HG02884 (cell line): ENCODE measurements at regions not wholly inside any gene's neighbourhood (a gene's known extent, or its start where the extent isn't known, plus 50 kb on each side); places are given as distances from the start of the nearest gene placed in this dataset.
"Not testable (repeated sequence)": the region's sequence is repeated elsewhere in the genome, so short reads cannot be mapped to it uniquely, and the experiment has no call there.

Experiments used
- ATAC-seq: cut with Tn5 transposase; IDR thresholded peaks from one replicate; pipeline ENCODE4 v1.9.1; 2021; ENCODE audit warnings: mild to moderate bottlenecking, moderate library complexity; ENCODE audit not compliant: unreplicated experiment

DNA sequence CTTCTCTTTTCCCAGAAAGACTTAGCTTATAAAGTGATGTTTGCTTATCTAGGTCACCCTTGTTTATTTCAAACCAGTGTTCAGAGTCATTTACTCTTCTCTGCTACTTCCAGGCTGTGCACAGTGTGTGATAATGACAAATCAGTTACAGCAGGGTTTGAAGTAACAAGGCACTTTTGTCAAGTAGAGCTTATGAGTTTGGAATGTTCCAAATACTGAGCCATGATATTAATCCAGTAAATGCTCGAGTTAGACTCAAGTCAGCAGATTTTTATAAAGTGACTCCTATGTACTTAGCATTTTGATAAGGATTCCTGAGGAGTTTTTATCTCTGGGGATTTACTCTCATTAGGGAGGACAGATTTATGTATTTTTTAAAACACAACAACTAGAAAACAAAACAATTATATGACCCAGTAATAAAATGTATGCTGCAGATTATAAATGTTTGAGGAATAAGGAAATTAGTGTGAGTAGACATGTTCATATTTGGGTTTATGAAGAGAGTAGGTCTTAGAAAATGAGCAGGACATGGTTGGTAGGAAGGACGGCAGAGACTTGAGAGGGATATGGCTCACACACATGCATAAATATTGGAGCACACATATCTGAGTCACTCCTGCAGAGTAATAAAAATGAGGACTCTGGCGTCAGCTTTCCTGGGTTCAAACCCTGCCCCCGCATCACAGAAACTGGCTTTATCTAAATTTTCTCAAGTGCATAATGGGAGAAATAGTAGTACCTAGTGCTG is 271.2 kb downstream of the FBXO8 start:
- ATAC-seq, result no peak

DNA sequence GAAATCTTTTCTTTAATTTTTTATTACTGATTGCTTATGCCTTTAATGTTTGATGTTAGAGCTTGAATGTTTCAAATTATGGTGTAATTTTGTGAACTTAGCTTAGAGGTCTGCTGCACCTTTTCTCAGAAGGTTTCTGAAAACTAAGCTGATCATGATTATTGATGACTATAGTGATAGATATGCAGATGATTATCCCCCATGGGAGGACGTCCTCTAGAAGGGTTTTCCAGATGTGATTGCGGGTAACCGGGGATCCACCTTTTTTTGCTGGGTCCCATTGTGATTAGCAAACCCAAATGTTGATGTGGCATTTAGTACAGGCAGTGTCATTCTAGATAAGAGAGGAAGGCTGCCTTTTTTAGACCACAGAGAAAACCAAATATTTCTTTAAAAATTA is 272.9 kb downstream of the FBXO8 start:
- no peak for ATAC-seq

DNA sequence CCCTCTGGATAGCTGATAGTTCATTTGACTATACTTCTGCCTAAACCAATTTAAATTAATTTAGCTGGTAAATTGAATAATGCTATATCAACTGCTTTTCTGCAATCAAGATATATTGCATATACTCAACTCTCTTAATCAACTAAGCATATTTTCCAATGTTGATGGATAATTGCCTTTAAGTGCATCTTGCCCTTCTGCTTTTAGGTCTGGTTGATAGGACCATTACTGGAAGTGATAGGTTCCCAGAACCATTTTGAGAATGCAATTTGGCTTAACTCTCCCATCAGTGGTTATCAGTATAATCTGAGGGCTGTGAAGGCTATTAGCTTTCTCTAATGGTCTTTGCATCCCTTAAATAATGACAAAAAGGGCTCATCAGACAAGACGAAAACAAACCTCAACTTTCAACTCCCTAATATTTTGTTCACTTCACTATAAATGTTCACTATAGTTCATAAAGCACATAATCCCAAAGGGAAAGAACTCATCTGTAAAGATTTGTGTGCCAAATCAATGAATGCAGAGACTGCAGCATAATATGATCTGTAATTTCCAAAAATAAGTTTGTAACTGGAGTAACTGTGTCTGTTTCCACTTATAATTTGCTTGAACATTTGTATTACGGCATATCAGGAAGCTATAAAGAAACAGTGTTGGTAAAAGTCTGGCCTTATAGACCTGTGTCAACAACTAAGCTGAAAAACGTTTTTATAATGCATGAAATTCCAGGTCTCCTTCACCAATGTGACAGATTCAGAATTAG is 273.6 kb downstream of the FBXO8 start:
- no peak for ATAC-seq

DNA sequence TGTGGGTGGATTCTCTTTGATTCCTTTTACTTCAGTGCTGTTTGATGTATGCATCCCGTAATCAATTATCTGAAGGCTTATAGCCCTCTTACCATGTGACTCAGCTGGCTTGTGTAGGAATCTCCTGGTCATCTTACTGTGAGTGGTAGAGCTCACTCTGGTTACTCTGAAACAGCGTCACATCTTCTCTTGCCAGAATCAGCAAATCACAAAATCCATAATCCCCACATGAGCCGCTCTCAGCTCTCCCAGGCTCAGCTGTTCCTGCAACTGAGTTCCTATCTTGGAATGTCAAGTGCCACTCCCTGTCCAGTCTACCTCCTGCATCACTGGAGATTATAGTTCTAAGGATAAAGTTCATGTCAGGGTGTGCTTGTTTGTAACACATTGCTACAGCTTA is 278.0 kb downstream of the FBXO8 start:
- no peak for ATAC-seq

DNA sequence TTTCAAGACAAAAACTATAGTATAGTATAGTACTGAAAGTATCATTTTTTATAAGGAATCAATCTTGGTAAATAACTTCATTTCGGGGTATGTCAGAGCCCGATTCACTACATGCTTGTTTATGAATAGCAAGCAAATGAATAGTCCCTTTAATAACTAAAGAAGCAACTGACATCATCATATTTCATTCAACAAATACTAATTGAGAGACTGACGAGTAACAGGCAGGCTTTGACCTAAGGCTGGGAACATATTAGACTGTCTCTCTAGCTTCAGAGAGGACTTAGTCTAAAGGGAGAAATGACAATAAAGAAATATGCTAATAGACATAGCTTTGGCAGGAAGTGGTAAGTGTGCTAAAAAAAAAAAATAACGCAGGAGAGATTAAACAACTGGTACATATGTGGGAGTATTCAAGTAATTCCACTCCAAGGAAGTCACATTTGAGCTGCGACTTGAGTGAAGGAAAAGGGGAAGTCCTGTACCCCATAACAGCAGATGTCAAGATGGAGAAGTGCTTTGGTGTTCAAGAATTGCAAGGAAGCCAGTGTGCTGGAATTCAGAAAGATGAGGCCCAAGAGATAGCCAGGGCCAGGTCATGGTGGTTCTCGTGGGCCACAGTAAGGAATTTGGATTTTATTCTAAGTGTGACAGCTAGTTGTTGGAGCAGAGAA is 284.9 kb downstream of the FBXO8 start:
- no peak for ATAC-seq

DNA sequence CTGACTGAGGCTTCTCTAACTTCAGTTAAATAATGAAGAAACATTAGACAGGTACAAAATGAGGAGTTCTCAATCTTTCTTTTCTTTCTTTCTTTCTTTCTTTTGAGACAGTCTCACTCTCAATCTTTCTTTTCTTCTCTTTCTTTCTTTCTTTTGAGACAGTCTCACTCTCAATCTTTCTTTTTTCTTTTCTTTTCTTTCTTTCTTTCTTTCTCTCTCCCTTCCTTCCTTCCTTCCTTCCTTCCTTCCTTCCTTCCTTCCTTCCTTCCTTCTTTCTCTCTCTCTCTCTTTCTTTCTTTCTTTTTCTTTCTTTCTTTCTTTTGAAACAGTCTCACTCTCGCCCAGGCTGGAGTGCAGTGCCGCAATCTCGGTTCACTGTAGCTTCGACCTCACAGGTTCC is 287.7 kb downstream of the FBXO8 start:
- not testable (repeated sequence) for ATAC-seq

DNA sequence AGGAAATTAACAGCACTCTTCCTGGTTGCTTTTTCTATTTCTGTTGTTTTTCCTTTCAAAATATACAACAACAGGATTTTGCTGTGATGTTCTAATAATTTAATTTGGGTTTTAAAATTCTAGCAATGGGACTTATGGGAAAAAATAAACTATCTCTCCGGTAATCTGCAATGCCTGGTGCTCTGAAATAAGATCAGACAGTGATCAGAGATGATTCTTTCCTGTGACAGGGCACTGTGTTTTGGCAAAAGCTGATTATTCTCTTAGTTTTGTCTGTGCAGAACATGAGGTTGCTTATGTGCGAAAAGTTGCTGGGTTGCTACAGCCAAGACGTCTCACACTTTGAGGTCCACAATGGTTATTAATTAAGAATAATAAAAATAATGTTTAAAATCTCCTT is 291.7 kb downstream of the FBXO8 start:
- no peak for ATAC-seq

DNA sequence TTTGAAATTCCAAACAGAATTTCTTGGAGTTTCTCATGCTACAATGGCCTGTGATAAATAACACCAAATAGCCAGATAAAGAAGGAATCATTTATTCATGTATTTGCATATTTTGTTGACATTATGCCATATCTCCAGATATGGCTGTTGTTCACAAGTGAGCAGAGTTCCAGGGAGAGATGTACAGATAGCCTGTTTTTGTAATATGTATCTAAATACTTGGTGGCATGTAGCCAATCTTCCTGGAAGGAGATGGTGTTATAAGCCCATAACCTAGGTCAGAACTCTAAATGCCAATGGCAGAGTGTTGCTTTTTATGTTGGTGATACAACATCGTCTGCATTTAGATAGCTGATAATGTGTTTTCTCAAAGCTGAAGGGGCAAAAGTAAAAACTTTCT is 292.2 kb downstream of the FBXO8 start:
- ATAC-seq, result no peak

DNA sequence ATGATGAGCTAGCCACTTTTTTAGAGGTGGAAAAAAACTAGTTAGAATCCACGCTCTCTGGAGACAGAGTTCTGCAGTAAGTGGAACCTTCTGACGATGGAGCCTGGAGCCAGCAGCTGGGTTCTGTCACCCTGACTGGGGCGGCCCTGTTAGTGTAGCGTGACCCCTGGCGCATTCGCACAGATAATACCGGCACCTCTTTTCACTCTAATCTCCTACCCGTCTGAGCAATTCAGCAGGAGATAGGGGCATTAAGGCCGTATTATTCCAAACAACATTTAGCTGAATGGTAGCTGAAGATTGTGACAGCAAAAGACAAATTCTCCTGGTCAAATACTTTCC is 292.6 kb downstream of the FBXO8 start:
- ATAC-seq, result no peak

DNA sequence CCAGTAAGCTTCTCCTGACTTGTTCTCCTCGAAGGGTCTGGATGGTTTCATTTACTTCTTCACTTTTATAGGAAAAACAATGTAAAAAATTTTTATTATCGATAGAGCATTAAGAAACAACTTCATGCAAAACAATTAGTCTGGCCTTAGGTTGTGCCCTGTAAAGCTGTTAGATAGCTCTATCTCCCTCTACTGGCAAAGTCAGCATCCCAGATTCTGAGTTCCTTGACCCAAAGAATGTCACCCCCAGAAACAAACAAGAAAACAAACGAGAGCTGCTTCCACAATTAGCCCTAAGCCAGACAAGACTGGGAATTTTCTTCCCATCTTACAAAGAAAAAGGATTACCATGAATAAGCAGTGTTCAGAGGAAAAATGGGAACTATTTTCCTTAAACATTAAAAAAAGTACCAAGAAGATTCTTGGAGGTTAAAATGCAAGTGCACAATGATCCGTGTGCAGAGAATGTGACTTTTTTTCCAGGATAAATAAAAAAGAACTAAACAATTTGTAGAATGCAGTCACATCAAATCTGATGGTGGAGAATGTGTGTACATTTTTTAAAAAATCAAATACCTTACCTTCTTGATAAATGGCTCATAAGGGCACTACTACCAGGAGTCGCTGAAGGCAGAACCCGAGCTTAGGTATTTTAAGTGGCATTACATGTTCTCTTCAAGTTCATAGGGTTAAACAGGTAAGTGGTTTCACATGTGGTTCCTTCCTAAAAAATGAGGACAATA is 293.2 kb downstream of the FBXO8 start:
- ATAC-seq, result no peak

DNA sequence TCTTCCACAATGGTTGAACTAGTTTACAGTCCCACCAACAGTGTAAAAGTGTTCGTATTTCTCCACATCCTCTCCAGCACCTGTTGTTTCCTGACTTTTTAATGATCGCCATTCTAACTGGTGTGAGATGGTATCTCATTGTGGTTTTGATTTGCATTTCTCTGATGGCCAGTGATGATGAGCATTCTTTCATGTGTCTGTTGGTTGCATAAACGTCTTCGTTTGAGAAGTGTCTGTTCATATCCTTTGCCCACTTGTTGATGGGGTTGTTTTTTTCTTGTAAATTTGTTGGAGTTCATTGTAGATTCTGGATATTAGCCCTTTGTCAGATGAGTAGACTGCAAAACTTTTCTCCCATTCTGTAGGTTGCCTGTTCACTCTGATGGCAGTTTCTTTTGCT is 319.9 kb downstream of the FBXO8 start:
- ATAC-seq, result not testable (repeated sequence)

DNA sequence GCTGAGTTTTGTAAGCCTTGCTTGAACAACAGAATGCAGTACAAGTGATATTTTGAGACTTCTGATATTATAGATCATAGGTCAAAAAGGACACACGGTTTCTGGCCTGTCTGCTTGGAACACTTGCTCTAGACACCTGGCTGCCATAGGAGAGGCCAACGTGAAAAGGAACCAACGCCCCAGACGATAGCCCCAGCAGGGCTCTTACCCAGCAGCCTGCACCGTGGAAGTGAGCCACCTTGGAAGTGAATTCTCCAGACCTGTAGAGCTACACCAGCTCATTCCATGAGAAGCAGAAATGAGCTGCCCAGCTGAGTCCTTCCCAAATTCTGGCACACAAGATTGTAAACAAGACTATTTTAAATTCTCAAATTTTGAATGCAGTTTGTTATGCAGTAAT is 323.1 kb downstream of the FBXO8 start:
- ATAC-seq, result no peak

DNA sequence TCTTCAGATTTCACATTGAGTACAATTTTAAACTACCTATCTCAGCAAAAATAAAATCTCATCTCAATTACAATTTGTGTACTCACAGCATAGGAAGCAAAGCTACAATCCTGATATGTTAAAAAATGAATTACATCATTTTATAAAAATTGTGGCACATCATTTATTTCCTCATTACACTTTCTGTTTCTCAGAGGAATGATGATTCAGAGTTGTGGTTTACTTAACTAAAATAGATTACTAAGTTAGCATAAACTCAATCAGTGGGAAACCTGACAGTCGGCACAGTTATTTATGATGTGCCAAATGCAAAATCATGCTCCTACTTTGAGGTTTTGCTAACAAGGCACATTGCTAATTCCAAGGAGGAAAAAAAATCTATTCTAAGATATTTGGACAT is 325.0 kb downstream of the FBXO8 start:
- no peak for ATAC-seq

DNA sequence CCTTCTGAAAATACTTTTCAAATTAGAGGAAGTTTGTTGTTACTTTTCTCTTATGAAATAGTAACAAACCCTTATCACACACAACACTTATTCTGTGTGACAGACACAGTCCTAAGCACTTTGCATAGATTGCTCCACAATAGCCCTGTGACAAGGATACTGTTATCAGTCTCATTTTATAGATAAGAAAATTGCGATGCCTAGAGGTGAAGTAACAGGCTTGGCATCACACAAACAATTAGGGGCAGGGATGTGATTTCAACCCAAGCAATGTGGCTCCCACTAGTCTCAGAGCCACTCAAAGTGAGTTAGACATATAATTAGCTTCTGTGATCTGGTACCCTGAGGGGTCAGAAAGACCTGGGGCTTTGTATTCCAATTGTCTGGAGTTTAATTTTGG is 339.9 kb downstream of the FBXO8 start:
- ATAC-seq, result no peak

DNA sequence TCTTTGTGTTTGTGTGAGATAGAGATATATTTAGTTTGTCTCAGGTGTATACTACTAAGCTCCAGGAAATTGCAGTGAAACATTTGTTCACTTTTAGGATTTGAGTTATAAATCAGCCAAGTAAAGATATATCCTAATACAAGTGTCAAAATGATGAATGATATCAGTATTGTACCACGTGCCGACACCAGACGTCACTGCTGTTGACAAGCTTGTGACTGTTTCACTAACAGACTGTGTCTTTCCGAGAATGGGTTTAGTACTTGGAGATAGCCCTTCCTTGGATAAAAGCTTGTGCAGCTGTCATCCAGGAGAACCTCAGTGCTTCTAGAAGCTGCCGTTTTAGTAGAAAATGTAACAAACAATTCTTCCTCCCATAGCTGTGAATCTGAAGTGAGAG is 343.3 kb downstream of the FBXO8 start:
- no peak for ATAC-seq

DNA sequence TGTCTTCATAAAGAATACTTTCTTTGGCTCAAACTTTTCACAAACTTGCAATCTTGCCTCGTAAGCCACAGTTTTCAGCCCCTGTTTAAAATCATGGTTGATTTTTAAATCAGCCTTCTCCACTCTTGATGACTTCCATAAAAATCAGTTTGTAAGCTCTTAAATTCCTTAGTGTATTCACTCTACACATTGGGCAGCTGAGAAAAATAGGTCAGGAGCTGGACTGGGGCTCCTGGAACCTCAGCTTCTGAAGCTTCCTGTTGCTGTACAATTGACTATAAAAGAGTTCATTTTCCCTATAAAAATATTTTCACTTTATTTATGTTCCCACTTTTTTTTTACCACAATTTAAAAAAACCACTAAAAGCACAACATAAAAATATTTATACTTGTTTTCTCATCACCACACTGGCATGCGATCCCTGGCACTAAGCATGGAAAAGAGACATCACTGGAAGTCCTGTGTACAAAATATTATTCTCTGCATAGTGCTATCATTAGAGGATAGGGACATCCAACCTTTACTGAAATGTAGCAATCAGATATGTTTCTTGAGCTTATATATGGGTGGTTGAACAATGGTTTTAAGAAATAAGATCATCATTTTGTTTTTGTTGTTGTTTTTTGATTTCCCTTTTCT is 345.7 kb downstream of the FBXO8 start:
- no peak for ATAC-seq

DNA sequence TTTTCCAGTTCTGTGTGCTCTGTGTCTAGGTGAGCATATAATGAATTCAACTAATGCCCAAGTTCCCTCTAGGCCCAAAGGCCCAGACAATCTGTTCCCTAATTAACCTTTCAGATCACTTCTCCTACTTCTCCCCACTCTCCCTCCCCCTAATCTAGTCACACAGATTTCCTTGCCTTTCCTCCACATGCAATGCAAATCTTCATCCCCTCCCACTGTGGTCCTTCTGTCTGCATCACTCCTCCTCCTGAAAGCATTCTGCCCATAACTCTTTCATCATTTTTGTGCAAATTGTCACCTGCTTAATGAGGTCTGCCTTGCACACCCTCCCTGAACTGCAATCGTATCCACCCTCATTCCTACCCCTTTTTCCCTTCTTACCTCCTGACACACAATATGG is 346.6 kb downstream of the FBXO8 start:
- ATAC-seq, result no peak

DNA sequence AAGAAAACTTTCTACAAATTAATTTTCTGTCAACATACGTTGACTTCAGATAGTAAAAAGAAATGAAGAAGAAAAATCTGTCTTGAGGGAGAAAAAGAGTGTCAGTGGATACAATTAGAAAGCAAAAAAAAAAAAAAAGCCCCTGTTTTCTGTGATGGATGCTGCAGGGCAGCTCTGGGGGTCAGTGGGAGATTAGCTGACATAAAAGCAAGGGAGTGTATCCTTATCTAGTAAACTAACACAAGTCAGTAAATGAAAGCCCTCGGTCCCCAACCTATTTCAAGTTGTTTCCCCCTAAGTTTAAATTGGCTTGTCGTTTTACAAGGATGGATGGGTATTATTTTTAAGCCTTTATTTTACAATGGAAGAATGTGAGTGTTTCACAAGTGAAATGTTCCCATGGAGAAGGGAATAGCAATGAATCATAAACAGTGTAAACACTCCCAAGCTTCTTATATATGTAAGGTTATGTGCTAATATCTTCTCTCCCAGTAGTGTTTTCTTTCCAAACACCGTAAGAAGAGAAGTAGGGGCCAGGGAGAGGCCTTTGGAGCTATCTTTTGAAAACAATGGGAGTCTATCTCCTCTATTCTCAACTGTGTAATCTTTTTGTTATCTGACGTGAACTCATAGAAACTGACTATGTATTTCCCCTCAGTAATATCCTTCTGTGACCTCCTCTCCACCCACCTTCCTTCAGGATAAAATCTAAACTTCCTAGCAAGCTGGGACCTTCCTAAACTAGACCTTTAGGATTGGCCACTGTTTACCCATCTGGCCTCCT is 347.7 kb downstream of the FBXO8 start:
- ATAC-seq, result no peak

DNA sequence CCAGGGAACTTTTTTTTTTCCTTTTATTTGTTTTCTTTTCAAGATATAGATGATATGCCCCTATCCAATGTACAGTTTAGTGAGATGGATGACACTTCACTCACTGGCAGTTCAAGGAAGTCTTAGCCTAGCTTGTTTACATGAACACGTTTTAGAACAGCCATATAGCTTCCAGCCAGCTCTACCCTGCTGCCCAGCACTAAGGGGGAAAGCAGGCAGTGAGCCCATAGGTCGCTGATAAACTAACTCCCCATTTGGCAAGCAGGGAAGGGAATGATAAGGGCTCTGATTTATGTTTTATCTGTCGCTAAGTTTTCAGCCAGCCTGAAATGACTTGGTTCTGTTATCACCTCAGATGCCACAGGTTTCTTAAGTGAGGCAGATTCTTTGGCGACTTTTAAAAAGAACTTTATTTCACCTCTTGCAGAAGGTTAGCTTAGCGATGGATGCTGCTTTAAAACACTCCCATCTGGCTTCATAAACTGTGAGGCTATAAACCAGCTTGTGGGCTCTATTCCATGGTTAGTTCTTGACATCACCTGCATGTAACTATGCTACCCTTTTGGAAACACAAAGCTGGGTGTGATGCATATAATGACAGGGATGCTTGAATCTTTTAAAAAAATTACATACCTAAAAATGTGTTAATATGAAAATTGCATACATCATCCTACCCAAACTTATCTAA is 348.4 kb downstream of the FBXO8 start:
- no peak for ATAC-seq

DNA sequence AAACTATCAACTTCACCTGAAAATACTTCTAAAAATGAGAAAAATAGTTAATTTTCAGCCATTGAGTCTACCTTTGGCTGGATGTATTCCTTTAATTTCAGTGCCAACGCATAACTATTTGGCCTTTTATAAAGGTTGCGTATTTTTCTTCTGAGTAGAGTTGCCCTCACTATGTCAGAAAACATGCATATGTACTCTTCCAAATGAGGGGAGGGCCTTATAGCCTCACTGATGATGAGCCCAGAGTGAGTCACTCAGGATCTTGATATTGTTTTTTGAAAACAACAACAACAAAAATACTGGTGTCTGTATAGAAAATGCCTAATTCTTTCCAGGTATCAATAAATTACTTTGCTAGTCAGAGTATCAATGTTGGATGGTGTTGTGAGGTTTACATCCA is 349.3 kb downstream of the FBXO8 start:
- no peak for ATAC-seq
